ENCODE measurements at regions not wholly inside any gene's neighbourhood (a gene's known extent, or its start where the extent isn't known, plus 50 kb on each side); places are given as distances from the start of the nearest gene placed in this dataset.

- intact Hi-C loops (cut with micrococcal nuclease), result no loop called here
- Mint-ChIP-seq H3K4me1 (no peaks in the 10 kb centered on the region), H3K9me3 (no peaks in the 10 kb centered on the region), H3K27me3 (ENCODE audit: low read depth in 2 of 2) (no peaks in the 10 kb centered on the region), H3K27ac (no peak overlapping the region), H3K4me3 (no peak overlapping the region), H3K36me3 (no peaks in the 10 kb centered on the region)
- TF ChIP-seq CTCF (IDR thresholded peaks at IDR 0.05), result no peak
- no peak for DNase-seq
- ATAC-seq, result no peak
- Histone ChIP-seq H3K36me3 (ENCODE audit: control insufficient read depth, insufficient read depth, low read length) (no peaks in the 10 kb centered on the region), H3K27me3 (ENCODE audit: control insufficient read depth, insufficient read depth, low read length) (no peaks in the 10 kb centered on the region), H3K27ac (ENCODE audit: low read length) (no peak overlapping the region), H3K4me1 (ENCODE audit: control insufficient read depth, insufficient read depth, low read length) (no peaks in the 10 kb centered on the region), H3K9me3 (ENCODE audit: control insufficient read depth, insufficient read depth, low read length) (no peaks in the 10 kb centered on the region), H3K4me3 (ENCODE audit: low read length) (no peak overlapping the region)
- 60% methylated on average over 1 of the region's 1 CpG for WGBS (ENCODE audit: insufficient coverage)
These were observed 95.6 kb downstream of the TMA16 start for GRCh38 chr4:163590103-163590502.

GRCh38 chr4:163590619-163591264 lies 96.3 kb downstream of the TMA16 start:
- no peak overlapping the region for H3K4me3 Mint-ChIP-seq
- H3K4me1 Mint-ChIP-seq, result no peaks in the 10 kb centered on the region
- no peaks in the 10 kb centered on the region for H3K36me3 Mint-ChIP-seq
- no peaks in the 10 kb centered on the region for H3K36me3 ChIP-seq (ENCODE audit: control insufficient read depth, insufficient read depth, low read length)
- no peaks in the 10 kb centered on the region for H3K27me3 ChIP-seq (ENCODE audit: control insufficient read depth, insufficient read depth, low read length)
- no peak for TF ChIP-seq CTCF (IDR thresholded peaks at IDR 0.05)
- WGBS (ENCODE audit: insufficient coverage), result 71% methylated on average over 5 of the region's 5 CpGs
- no peak overlapping the region for H3K4me3 ChIP-seq (ENCODE audit: low read length)
- no peak overlapping the region for H3K27ac Mint-ChIP-seq
- H3K9me3 ChIP-seq (ENCODE audit: control insufficient read depth, insufficient read depth, low read length), result no peaks in the 10 kb centered on the region
- DNase-seq, result no peak
- no peaks in the 10 kb centered on the region for H3K4me1 ChIP-seq (ENCODE audit: control insufficient read depth, insufficient read depth, low read length)
- H3K27ac ChIP-seq (ENCODE audit: low read length), result no peak overlapping the region
- ATAC-seq, result peak in 1 of 3 donors; percentile 56
- H3K9me3 Mint-ChIP-seq, result no peaks in the 10 kb centered on the region
- H3K27me3 Mint-ChIP-seq (ENCODE audit: low read depth in 2 of 2), result no peaks in the 10 kb centered on the region
- intact Hi-C loops (cut with micrococcal nuclease), result no loop called here

GRCh38 chr4:163591614-163592020 lies 97.1 kb downstream of the TMA16 start:
- H3K4me3 Mint-ChIP-seq, result no peak overlapping the region
- WGBS (ENCODE audit: insufficient coverage), result 10% methylated on average over 1 of the region's 1 CpG
- ATAC-seq, result peak in 2 of 3 donors; percentile 44 to 56
- H3K9me3 Mint-ChIP-seq, result peaks cover 0 to 2% of the 10 kb centered on the region in 2 donors
- Histone ChIP-seq H3K36me3 (ENCODE audit: control insufficient read depth, insufficient read depth, low read length) (no peaks in the 10 kb centered on the region), H3K4me1 (ENCODE audit: control insufficient read depth, insufficient read depth, low read length) (no peaks in the 10 kb centered on the region), H3K27me3 (ENCODE audit: control insufficient read depth, insufficient read depth, low read length) (no peaks in the 10 kb centered on the region), H3K4me3 (ENCODE audit: low read length) (no peak overlapping the region), H3K9me3 (ENCODE audit: control insufficient read depth, insufficient read depth, low read length) (no peaks in the 10 kb centered on the region), H3K27ac (ENCODE audit: low read length) (peak overlapping the region; percentile 56)
- H3K27me3 Mint-ChIP-seq (ENCODE audit: low read depth in 2 of 2), result peaks cover 0 to 2% of the 10 kb centered on the region in 2 donors
- H3K36me3 Mint-ChIP-seq, result no peaks in the 10 kb centered on the region
- DNase-seq, result no peak
- H3K27ac Mint-ChIP-seq, result no peak overlapping the region
- no peak for TF ChIP-seq CTCF (IDR thresholded peaks at IDR 0.05)
- H3K4me1 Mint-ChIP-seq, result no peaks in the 10 kb centered on the region
- intact Hi-C loops (cut with micrococcal nuclease), result no loop called here

- no peak overlapping the region for H3K27ac Mint-ChIP-seq
- no peaks in the 10 kb centered on the region for H3K4me1 ChIP-seq (ENCODE audit: control insufficient read depth, insufficient read depth, low read length)
- H3K36me3 Mint-ChIP-seq, result no peaks in the 10 kb centered on the region
- H3K4me3 ChIP-seq (ENCODE audit: low read length), result no peak overlapping the region
- no peaks in the 10 kb centered on the region for H3K27me3 ChIP-seq (ENCODE audit: control insufficient read depth, insufficient read depth, low read length)
- H3K27me3 Mint-ChIP-seq (ENCODE audit: low read depth in 2 of 2), result peaks cover 0 to 2% of the 10 kb centered on the region in 2 donors
- no peaks in the 10 kb centered on the region for H3K36me3 ChIP-seq (ENCODE audit: control insufficient read depth, insufficient read depth, low read length)
- H3K27ac ChIP-seq (ENCODE audit: low read length), result no peak overlapping the region
- TF ChIP-seq CTCF (IDR thresholded peaks at IDR 0.05), result no peak
- WGBS (ENCODE audit: insufficient coverage), result no CpG with 5 or more reads among the region's 2 CpGs
- ATAC-seq, result no peak
- no peak overlapping the region for H3K4me3 Mint-ChIP-seq
- no peak for DNase-seq
- H3K4me1 Mint-ChIP-seq, result no peaks in the 10 kb centered on the region
- peaks cover 0 to 2% of the 10 kb centered on the region in 2 donors for H3K9me3 Mint-ChIP-seq
- intact Hi-C loops (cut with micrococcal nuclease), result no loop called here
- no peaks in the 10 kb centered on the region for H3K9me3 ChIP-seq (ENCODE audit: control insufficient read depth, insufficient read depth, low read length)
These were observed 97.7 kb downstream of the TMA16 start for GRCh38 chr4:163592212-163592611.

Measured in natural killer cell (primary cell).